IMR-90 (cell line): ENCODE measurements at regions not wholly inside any gene's neighbourhood (a gene's known extent, or its start where the extent isn't known, plus 50 kb on each side); places are given as distances from the start of the nearest gene placed in this dataset.

Experiments
- BHLHE40 ChIP-seq: fragments of 150-350 bp; IDR thresholded peaks from 2 replicates; pipeline ENCODE4 v1.6.1; 2016; ENCODE audit warnings: mild to moderate bottlenecking, low read depth, low read length
- ELK1 ChIP-seq: fragments of 150-350 bp; IDR thresholded peaks from 2 replicates; pipeline ENCODE4 v1.6.1; 2016; ENCODE audit warnings: low read depth, mild to moderate bottlenecking, low read length, moderate library complexity, borderline replicate concordance
- MAZ ChIP-seq: IDR thresholded peaks from 2 replicates; pipeline ENCODE4 v1.6.1; 2012; ENCODE audit warnings: low read depth, mild to moderate bottlenecking, low read length, improper control_type of control experiment, moderate library complexity, borderline replicate concordance
- POLR2A ChIP-seq: IDR thresholded peaks from 2 replicates; pipeline ENCODE4 v1.6.1; 2012; ENCODE audit warnings: mild to moderate bottlenecking, low read depth, low read length
- RFX5 ChIP-seq: IDR thresholded peaks from 2 replicates; pipeline ENCODE4 v1.8.0; 2012; ENCODE audit warnings: low read depth, mild to moderate bottlenecking, low read length, moderate library complexity
- TF ChIP-seq, protein P1 (sequence below): conservative IDR thresholded peaks from 2 replicates; pipeline ENCODE4 v1.5.1; 2012; ENCODE audit warnings: mild to moderate bottlenecking, low read depth, low read length, improper control_type of control experiment
- TF ChIP-seq, protein P2 (sequence below): fragments of 150-350 bp; IDR thresholded peaks from 2 replicates; pipeline ENCODE4 v1.6.1; 2017; ENCODE audit warnings: mild to moderate bottlenecking, antibody characterized with exemption, low read length, low read depth

GRCh38 chr5:3656803-3657202 is 61.2 kb downstream of the IRX1 start:
- TF ChIP-seq, protein P1, sequence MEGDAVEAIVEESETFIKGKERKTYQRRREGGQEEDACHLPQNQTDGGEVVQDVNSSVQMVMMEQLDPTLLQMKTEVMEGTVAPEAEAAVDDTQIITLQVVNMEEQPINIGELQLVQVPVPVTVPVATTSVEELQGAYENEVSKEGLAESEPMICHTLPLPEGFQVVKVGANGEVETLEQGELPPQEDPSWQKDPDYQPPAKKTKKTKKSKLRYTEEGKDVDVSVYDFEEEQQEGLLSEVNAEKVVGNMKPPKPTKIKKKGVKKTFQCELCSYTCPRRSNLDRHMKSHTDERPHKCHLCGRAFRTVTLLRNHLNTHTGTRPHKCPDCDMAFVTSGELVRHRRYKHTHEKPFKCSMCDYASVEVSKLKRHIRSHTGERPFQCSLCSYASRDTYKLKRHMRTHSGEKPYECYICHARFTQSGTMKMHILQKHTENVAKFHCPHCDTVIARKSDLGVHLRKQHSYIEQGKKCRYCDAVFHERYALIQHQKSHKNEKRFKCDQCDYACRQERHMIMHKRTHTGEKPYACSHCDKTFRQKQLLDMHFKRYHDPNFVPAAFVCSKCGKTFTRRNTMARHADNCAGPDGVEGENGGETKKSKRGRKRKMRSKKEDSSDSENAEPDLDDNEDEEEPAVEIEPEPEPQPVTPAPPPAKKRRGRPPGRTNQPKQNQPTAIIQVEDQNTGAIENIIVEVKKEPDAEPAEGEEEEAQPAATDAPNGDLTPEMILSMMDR, result no peak
- TF ChIP-seq POLR2A (no peak), BHLHE40 (no peak), ELK1 (no peak), RFX5 (no peak), MAZ (no peak)
- TF ChIP-seq, protein P2, sequence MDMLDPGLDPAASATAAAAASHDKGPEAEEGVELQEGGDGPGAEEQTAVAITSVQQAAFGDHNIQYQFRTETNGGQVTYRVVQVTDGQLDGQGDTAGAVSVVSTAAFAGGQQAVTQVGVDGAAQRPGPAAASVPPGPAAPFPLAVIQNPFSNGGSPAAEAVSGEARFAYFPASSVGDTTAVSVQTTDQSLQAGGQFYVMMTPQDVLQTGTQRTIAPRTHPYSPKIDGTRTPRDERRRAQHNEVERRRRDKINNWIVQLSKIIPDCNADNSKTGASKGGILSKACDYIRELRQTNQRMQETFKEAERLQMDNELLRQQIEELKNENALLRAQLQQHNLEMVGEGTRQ, result no peak
